ENCODE measurements at regions not wholly inside any gene's neighbourhood (a gene's known extent, or its start where the extent isn't known, plus 50 kb on each side); places are given as distances from the start of the nearest gene placed in this dataset.

GRCh38 chr9:99282406-99282805 is 60.3 kb downstream of the SEC61B start:
- no peak for DNase-seq (ENCODE audit: low read depth, low spot score)

GRCh38 chr9:99285965-99286364 is 63.9 kb downstream of the SEC61B start:
- no peak for DNase-seq (ENCODE audit: low read depth, low spot score)

- no peak for DNase-seq (ENCODE audit: low read depth, low spot score)
These were observed 64.5 kb downstream of the SEC61B start for GRCh38 chr9:99286536-99286935.

DNA sequence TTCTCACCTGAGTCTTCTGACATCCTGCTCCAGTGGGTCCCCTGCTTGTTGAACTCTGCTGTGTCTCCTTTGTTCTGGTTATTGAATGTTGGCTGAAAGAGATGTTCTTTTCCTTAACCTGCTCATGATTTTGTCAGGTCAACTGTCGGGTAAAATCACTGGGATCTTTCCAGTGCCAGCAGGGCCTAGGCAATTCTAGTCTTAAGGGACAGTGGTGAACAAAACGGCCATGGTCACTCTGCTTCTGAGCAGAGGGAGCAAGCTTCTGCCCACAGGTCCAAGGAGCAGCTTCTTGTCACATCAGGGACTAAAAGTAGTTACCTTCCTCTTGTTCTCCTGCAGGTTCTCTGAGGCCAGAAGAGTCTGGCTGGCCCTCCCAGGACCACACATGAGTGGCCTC is 65.6 kb downstream of the SEC61B start:
- DNase-seq (ENCODE audit: low read depth, low spot score), result no peak

GRCh38 chr9:99288830-99289229 is 66.7 kb downstream of the SEC61B start:
- no peak for DNase-seq (ENCODE audit: low read depth, low spot score)

DNA sequence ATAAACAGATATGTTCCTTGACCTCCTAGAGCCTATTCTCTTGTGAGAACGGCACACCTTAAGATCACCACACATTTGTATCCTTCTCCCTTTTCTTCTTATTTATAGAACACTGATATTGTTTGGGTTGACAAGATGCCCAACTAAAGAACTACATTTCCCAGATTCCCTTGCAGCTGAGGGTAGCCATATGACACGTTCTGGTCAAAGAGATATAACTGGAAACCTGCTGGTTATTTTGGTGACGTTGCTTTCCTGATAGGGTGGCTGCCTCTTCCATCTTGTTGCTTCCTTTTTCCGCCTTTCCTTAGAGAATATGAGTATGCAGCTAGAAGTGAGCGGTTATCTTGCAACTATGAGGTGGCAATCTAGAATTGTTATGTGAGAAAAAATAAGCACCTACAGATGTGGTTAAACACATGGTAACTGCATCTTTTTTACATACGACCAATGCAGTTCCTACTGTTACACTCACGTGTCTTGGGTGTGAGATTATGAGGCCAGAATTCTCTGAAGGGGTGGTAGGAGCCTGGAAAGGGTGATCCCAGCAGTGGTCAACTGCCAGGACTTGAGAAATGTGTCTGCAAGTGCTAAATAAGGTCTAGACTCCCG is 72.9 kb downstream of the SEC61B start:
- DNase-seq (ENCODE audit: low read depth, low spot score), result no peak

DNA sequence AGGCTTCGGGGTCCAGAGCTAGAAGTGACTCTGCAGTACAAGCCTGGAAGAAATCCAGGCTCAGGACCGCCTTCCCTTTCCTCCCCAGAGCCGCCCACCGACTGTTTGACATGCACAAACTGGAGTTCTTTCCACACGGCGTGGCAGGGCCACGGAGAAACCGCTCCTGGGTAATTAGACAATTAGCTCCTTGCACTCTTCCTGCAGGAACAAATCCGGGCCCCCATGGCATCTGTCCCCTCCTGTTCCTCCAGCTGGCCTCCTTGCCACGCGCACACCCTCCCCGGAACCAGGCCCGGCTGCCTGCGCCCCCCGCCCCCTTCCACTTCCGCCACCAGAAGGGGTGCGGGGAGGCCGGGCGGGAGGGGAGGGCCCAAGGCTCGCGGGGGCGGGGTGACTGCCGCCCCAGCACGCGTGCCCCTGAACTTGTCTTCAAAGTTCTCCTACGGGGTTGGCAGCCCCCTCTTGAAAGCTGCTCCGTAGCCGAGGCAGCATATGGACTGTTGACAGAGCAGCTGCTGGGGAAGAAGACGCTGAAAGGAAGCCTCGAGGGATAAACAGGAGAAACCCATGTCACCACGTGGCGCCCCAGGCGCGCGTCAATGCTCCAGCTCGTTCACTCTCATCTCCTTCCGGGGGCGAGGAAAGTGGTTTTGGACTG is 74.3 kb downstream of the SEC61B start:
- DNase-seq (ENCODE audit: low read depth, low spot score), result no peak

- DNase-seq (ENCODE audit: low read depth, low spot score), result no peak
These were observed 76.5 kb downstream of the SEC61B start for GRCh38 chr9:99298614-99299013.

GRCh38 chr9:99299211-99300102 is 77.4 kb downstream of the SEC61B start:
- no peak for DNase-seq (ENCODE audit: low read depth, low spot score)

GRCh38 chr9:99300103-99300439 is 78.0 kb downstream of the SEC61B start:
- DNase-seq (ENCODE audit: low read depth, low spot score), result no peak

GRCh38 chr9:99300603-99301002 is 78.5 kb downstream of the SEC61B start:
- no peak for DNase-seq (ENCODE audit: low read depth, low spot score)

DNA sequence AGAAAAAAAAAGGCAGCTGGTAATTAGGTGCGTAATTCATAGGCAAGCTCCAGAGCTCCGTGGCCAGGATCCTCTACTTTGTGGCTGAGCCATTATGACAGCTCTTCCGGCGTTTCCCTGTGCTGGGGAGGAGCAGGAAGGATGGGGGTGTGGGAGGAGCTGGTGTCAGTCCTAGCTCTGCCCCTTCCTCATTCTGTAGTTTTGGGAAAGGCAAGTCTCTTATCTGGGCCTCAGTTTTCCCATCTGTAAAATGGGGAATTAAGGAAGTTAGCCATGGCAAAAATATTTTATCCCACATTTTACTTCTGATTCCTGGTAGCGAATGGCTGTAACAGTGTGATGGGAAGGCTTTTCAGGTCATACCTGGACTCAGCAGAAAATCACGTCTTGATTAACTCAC is 81.1 kb downstream of the SEC61B start:
- no peak for DNase-seq (ENCODE audit: low read depth, low spot score)

- no peak for DNase-seq (ENCODE audit: low read depth, low spot score)
These were observed 83.0 kb downstream of the SEC61B start for GRCh38 chr9:99305124-99305523.

DNA sequence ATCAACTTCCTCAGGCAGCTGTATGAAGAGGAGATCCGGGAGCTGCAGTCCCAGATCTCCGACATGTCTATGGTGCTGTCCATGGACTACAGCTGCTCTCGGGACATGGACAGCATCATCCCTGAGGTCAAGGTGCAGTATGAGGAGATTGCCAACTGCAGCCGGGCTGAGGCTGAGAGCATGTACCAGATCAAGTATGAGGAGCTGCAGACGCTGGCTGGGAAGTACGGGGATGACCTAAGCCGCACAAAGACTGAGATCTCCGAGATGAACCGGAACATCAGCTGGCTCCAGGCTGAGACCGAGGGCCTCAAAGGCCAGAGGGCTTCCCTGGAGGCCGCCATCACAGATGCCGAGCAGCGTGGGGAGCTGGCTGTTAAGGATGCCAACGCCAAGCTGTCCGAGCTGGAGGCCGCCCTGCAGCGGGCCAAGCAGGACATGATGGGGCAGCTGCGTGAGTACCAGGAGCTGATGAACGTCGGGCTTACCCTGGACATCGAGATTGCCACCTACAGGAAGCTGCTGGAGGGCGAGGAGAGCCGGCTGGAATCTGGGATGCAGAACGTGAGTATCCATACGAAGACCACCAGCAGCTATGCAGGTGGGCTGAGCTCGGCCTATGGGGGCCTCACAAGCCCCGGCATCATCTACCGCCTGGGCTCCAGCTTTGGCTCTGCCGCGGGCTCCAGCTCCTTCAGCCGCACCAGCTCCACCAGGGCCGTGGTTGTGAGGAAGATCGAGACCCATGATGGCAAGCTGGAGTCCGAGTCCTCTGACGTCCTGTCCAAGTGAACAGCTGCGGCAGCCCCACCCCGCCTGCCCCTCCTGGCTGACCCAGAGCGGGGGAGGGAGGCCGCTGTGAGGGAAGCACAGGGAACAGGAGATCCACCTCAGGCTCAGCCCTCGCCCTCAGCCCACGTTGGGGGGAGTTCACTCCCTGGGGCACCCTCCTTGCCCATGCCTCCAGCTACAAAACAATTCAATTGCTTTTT is 84.0 kb downstream of the SEC61B start:
- DNase-seq (ENCODE audit: low read depth, low spot score), result no peak

- no peak for DNase-seq (ENCODE audit: low read depth, low spot score)
These were observed 85.8 kb downstream of the SEC61B start for GRCh38 chr9:99307851-99308250.

- DNase-seq (ENCODE audit: low read depth, low spot score), result no peak
These were observed 87.3 kb downstream of the SEC61B start for GRCh38 chr9:99309141-99309939.

DNA sequence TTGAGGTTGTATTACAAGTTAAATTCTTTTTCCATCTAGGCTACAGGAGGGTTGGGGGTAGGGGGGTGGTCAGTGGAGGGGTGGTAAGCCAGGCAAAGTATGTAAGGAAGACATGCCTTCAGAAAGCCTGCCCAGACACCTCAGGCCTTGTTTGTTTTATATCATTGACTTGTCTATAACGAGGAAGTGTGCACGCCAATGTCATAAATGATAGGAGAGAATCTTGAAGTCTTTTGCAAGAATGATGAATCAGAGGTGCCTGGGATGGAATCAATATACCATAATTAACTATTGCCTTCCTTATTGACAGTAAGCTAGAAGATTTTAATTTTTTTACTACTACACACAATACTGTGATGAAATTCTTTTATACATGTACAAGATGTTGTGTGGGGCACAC is 90.7 kb downstream of the SEC61B start:
- DNase-seq (ENCODE audit: low read depth, low spot score), result no peak

- no peak for DNase-seq (ENCODE audit: low read depth, low spot score)
These were observed 97.0 kb downstream of the SEC61B start for GRCh38 chr9:99319048-99319447.

GRCh38 chr9:99322299-99322698 is 100.2 kb downstream of the SEC61B start:
- DNase-seq (ENCODE audit: low read depth, low spot score), result no peak

DNA sequence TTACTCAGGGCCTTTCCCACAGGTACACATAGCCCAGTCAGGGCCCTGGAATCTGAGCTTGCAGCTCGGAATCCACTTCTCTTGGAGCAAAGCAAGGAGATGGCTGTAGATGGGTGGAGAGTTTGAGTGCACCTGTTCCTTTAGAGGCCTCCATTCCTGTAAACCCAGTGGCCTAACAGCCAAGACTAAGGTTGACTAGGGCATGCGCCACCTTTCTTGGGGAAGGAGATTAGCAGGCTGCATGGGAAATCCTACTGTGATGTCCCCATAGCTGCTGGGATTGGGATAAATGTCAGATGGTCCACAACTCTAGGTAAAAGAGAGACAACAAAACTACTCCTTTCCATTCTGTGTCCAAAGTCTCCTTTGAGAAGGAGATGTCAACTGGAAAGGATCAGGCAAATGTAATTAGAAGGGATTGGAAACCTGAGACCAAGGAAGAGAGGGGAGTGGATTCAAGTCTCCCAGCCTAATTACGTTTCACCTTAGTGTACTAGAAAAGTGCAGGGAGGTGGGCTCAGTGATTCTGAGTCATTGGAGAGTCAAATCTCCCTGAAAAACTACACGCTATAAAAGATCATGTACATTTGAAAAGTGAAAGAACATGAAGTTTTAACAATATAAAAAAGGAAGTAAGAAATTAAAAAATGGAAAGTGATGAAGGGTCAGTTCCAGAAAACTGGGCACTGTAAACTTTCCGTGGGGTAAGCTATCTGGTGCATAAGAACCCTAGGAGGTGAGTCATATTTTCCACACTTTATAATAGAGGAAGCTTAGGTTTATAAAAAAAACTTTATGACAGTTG is 104.2 kb downstream of the SEC61B start:
- DNase-seq (ENCODE audit: low read depth, low spot score), result no peak
